Loucy (cell line): ENCODE measurements at regions not wholly inside any gene's neighbourhood (a gene's known extent, or its start where the extent isn't known, plus 50 kb on each side); places are given as distances from the start of the nearest gene placed in this dataset.

ENCODE experiments used
- H2AFZ ChIP-seq: fragments of 200-600 bp; sonication (generic); 2 replicates; pipeline ENCODE4 v1.6.0; 2016; ENCODE audit warnings: antibody characterized with exemption, mild to moderate bottlenecking, low read length, moderate library complexity
- H3F3A ChIP-seq: fragments of 200-600 bp; 2 replicates; pipeline ENCODE4 v1.6.0; 2016; ENCODE audit warnings: antibody characterized with exemption, low read depth, mild to moderate bottlenecking
- H3K27me3 ChIP-seq: fragments of 200-600 bp; sonication (generic); 2 replicates; pipeline ENCODE4 v1.6.1; 2014; ENCODE audit warnings: low read length, mild to moderate bottlenecking; ENCODE audit not compliant: insufficient read depth, poor library complexity, severe bottlenecking
- H3K36me3 ChIP-seq: fragments of 200-600 bp; sonication (generic); 2 replicates; pipeline ENCODE4 v1.6.1; 2016; ENCODE audit warnings: low read length; ENCODE audit not compliant: insufficient read depth
- H3K4me1 ChIP-seq: fragments of 200-600 bp; sonication (generic); 2 replicates; pipeline ENCODE4 v1.5.1; 2014; ENCODE audit warnings: low read length, mild to moderate bottlenecking; ENCODE audit not compliant: insufficient read depth, poor library complexity, severe bottlenecking
- H3K4me2 ChIP-seq: fragments of 200-600 bp; sonication (generic); 2 replicates; pipeline ENCODE4 v1.6.0; 2014; ENCODE audit warnings: antibody characterized with exemption, low read length, low read depth, mild to moderate bottlenecking; ENCODE audit not compliant: poor library complexity, severe bottlenecking
- H3K4me3 ChIP-seq: fragments of 200-600 bp; sonication (generic); 2 replicates; pipeline ENCODE4 v1.5.1; 2014; ENCODE audit warnings: low read length, mild to moderate bottlenecking, mixed read lengths; ENCODE audit not compliant: poor library complexity, severe bottlenecking
- H3K79me2 ChIP-seq: fragments of 200-600 bp; sonication (generic); 2 replicates; pipeline ENCODE4 v1.6.1; 2014; ENCODE audit warnings: low read length; ENCODE audit not compliant: insufficient read depth
- H3K9ac ChIP-seq: fragments of 200-600 bp; sonication (generic); 2 replicates; pipeline ENCODE4 v1.6.0; 2014; ENCODE audit warnings: mild to moderate bottlenecking, low read depth, low read length, moderate library complexity; ENCODE audit not compliant: poor library complexity, severe bottlenecking
- H3K9me2 ChIP-seq: fragments of 200-600 bp; sonication (generic); replicated peaks from 2 replicates; pipeline ENCODE4 v1.6.1; 2016; ENCODE audit warnings: low read depth, low read length, mixed read lengths
- H3K9me3 ChIP-seq: fragments of 200-600 bp; sonication (generic); 2 replicates; pipeline ENCODE4 v1.6.1; 2014; ENCODE audit warnings: mild to moderate bottlenecking, antibody characterized with exemption, low read length, low read depth; ENCODE audit not compliant: insufficient read depth
- H4K20me1 ChIP-seq: fragments of 200-600 bp; sonication (generic); 2 replicates; pipeline ENCODE4 v1.6.0; 2014; ENCODE audit warnings: antibody characterized with exemption, low read length, mild to moderate bottlenecking; ENCODE audit not compliant: insufficient read depth, poor library complexity, severe bottlenecking
- CTCF ChIP-seq: fragments of 200-600 bp; sonication (generic); conservative IDR thresholded peaks from 2 replicates; pipeline ENCODE4 v1.5.1; 2014; ENCODE audit warnings: mild to moderate bottlenecking, antibody characterized with exemption, low read length
- EZH2phosphoT487 ChIP-seq: fragments of 200-600 bp; IDR thresholded peaks from 2 replicates; pipeline ENCODE4 v1.6.1; 2018; ENCODE audit warnings: antibody characterized with exemption, mild to moderate bottlenecking, moderate library complexity, borderline replicate concordance

GRCh38 chrX:87374324-87374723, 143.3 kb upstream of the KLHL4 start:
- Histone ChIP-seq H3K4me2 (no peak overlapping the region), H4K20me1 (no peaks in the 10 kb centered on the region), H3F3A (no peaks in the 10 kb centered on the region), H3K4me1 (no peaks in the 10 kb centered on the region), H3K9ac (no peak overlapping the region), H3K36me3 (no peaks in the 10 kb centered on the region), H2AFZ (no peak overlapping the region), H3K27me3 (no peaks in the 10 kb centered on the region), H3K4me3 (no peak overlapping the region), H3K9me3 (no peaks in the 10 kb centered on the region), H3K9me2 (no peaks in the 10 kb centered on the region), H3K79me2 (no peaks in the 10 kb centered on the region)
- no peak for TF ChIP-seq EZH2phosphoT487

GRCh38 chrX:87376896-87377295, 140.7 kb upstream of the KLHL4 start:
- Histone ChIP-seq H3K27me3 (no peaks in the 10 kb centered on the region), H4K20me1 (no peaks in the 10 kb centered on the region), H3K79me2 (no peaks in the 10 kb centered on the region), H3K9me3 (no peaks in the 10 kb centered on the region), H3K36me3 (no peaks in the 10 kb centered on the region), H3K9ac (no peak overlapping the region), H3K4me1 (no peaks in the 10 kb centered on the region), H3K4me2 (no peak overlapping the region), H3K9me2 (no peaks in the 10 kb centered on the region), H3K4me3 (no peak overlapping the region), H2AFZ (no peak overlapping the region), H3F3A (no peaks in the 10 kb centered on the region)
- no peak for TF ChIP-seq EZH2phosphoT487
- no peak for TF ChIP-seq CTCF

- Histone ChIP-seq H2AFZ (no peak overlapping the region), H3K9me3 (no peaks in the 10 kb centered on the region), H3K27me3 (no peaks in the 10 kb centered on the region), H3K9me2 (no peaks in the 10 kb centered on the region), H3K9ac (no peak overlapping the region), H3K79me2 (no peaks in the 10 kb centered on the region), H3K36me3 (no peaks in the 10 kb centered on the region), H3K4me3 (no peak overlapping the region), H3F3A (no peaks in the 10 kb centered on the region), H3K4me1 (no peaks in the 10 kb centered on the region), H4K20me1 (no peaks in the 10 kb centered on the region), H3K4me2 (no peak overlapping the region)
- no peak for TF ChIP-seq EZH2phosphoT487
- TF ChIP-seq CTCF: no peak
Observed at GRCh38 chrX:87388381-87388780, 129.2 kb upstream of the KLHL4 start.

- no peak overlapping the region for H3K4me3 ChIP-seq
- H3K36me3 ChIP-seq: no peaks in the 10 kb centered on the region
- no peak overlapping the region for H3K9ac ChIP-seq
- no peak overlapping the region for H3K4me2 ChIP-seq
- no peaks in the 10 kb centered on the region for H4K20me1 ChIP-seq
- H2AFZ ChIP-seq: no peak overlapping the region
- TF ChIP-seq EZH2phosphoT487 (no peak), CTCF (no peak)
- no peaks in the 10 kb centered on the region for H3K79me2 ChIP-seq
- no peaks in the 10 kb centered on the region for H3K9me2 ChIP-seq
- H3K4me1 ChIP-seq: no peaks in the 10 kb centered on the region
- H3F3A ChIP-seq: no peaks in the 10 kb centered on the region
- no peaks in the 10 kb centered on the region for H3K9me3 ChIP-seq
- H3K27me3 ChIP-seq: no peaks in the 10 kb centered on the region
Observed at GRCh38 chrX:87391742-87392141, 125.9 kb upstream of the KLHL4 start.
